ENCODE measurements at regions not wholly inside any gene's neighbourhood (a gene's known extent, or its start where the extent isn't known, plus 50 kb on each side); places are given as distances from the start of the nearest gene placed in this dataset.

GRCh38 chr11:32316858-32317642 is 118.3 kb downstream of the WT1 start:
- no peak for DNase-seq (ENCODE audit: low spot score in 2 of 2, unreplicated experiment in 2 of 2)
- peaks cover 66% of the 10 kb centered on the region for H3K4me1 Mint-ChIP-seq
- peak overlapping the region; percentile 89 for H3K27ac Mint-ChIP-seq

GRCh38 chr11:32317643-32318042 is 117.7 kb downstream of the WT1 start:
- no peak for TF ChIP-seq CTCF (IDR thresholded peaks at IDR 0.05; ENCODE audit: unreplicated experiment)
- Mint-ChIP-seq H3K4me3 (no peak overlapping the region), H3K27me3 (ENCODE audit: low read depth) (no peaks in the 10 kb centered on the region), H3K36me3 (no peaks in the 10 kb centered on the region), H3K4me1 (peaks cover 66% of the 10 kb centered on the region), H3K27ac (peak overlapping the region; percentile 89), H3K9me3 (no peaks in the 10 kb centered on the region)
- DNase-seq (ENCODE audit: low spot score in 2 of 2, unreplicated experiment in 2 of 2): no peak

More at GRCh38 chr11:32316858-32317642, 118.3 kb downstream of the WT1 start:
- no peaks in the 10 kb centered on the region for H3K27me3 Mint-ChIP-seq (ENCODE audit: low read depth)
- no peak for TF ChIP-seq CTCF (IDR thresholded peaks at IDR 0.05; ENCODE audit: unreplicated experiment)
- no peak overlapping the region for H3K4me3 Mint-ChIP-seq
- H3K36me3 Mint-ChIP-seq: no peaks in the 10 kb centered on the region
- H3K9me3 Mint-ChIP-seq: no peaks in the 10 kb centered on the region

GRCh38 chr11:32318071-32319055 is 117.0 kb downstream of the WT1 start:
- no peak for DNase-seq (ENCODE audit: low spot score in 2 of 2, unreplicated experiment in 2 of 2)
- Mint-ChIP-seq H3K27ac (peak overlapping the region; percentile 32), H3K27me3 (ENCODE audit: low read depth) (no peaks in the 10 kb centered on the region), H3K36me3 (no peaks in the 10 kb centered on the region), H3K9me3 (no peaks in the 10 kb centered on the region), H3K4me1 (peaks cover 59% of the 10 kb centered on the region), H3K4me3 (no peak overlapping the region)
- no peak for TF ChIP-seq CTCF (IDR thresholded peaks at IDR 0.05; ENCODE audit: unreplicated experiment)

- H3K27me3 Mint-ChIP-seq (ENCODE audit: low read depth): no peaks in the 10 kb centered on the region
- TF ChIP-seq CTCF (IDR thresholded peaks at IDR 0.05; ENCODE audit: unreplicated experiment): peak; percentile 28
- no peak overlapping the region for H3K4me3 Mint-ChIP-seq
- H3K27ac Mint-ChIP-seq: no peak overlapping the region
- no peaks in the 10 kb centered on the region for H3K36me3 Mint-ChIP-seq
- no peak for DNase-seq (ENCODE audit: low spot score in 2 of 2, unreplicated experiment in 2 of 2)
- no peaks in the 10 kb centered on the region for H3K9me3 Mint-ChIP-seq
- H3K4me1 Mint-ChIP-seq: peaks cover 37% of the 10 kb centered on the region
Observed at GRCh38 chr11:32323814-32324130, 111.6 kb downstream of the WT1 start.

GRCh38 chr11:32325187-32325586 is 110.2 kb downstream of the WT1 start:
- no peak for TF ChIP-seq CTCF (IDR thresholded peaks at IDR 0.05; ENCODE audit: unreplicated experiment)
- no peaks in the 10 kb centered on the region for H3K36me3 Mint-ChIP-seq
- DNase-seq (ENCODE audit: low spot score in 2 of 2, unreplicated experiment in 2 of 2): no peak
- H3K27ac Mint-ChIP-seq: peak overlapping the region; percentile 51
- H3K4me1 Mint-ChIP-seq: peaks cover 30% of the 10 kb centered on the region
- H3K27me3 Mint-ChIP-seq (ENCODE audit: low read depth): no peaks in the 10 kb centered on the region
- no peak overlapping the region for H3K4me3 Mint-ChIP-seq
- H3K9me3 Mint-ChIP-seq: no peaks in the 10 kb centered on the region

Measured in mesothelial cell of epicardium (in vitro differentiated cells).